ENCODE measurements at regions not wholly inside any gene's neighbourhood (a gene's known extent, or its start where the extent isn't known, plus 50 kb on each side); places are given as distances from the start of the nearest gene placed in this dataset.
A peak's percentile ranks its signal among the peaks of the same experiment; 100 is the strongest.
"Not testable (repeated sequence)": the region's sequence is repeated elsewhere in the genome, so short reads cannot be mapped to it uniquely, and the experiment has no call there.

- DNase-seq (ENCODE audit: low spot score), result no peak
Measured at GRCh38 chr7:32223071-32223650, 153.0 kb upstream of the PDE1C start.

- DNase-seq (ENCODE audit: low spot score), result no peak
Measured at GRCh38 chr7:32222251-32222900, 152.2 kb upstream of the PDE1C start.

- DNase-seq (ENCODE audit: low spot score), result no peak
Measured at GRCh38 chr7:32221736-32222135, 151.5 kb upstream of the PDE1C start.

- no peak for DNase-seq (ENCODE audit: low spot score)
Measured at GRCh38 chr7:32221056-32221455, 150.8 kb upstream of the PDE1C start.

GRCh38 chr7:32219831-32220230 lies 149.6 kb upstream of the PDE1C start:
- not testable (repeated sequence) for DNase-seq (ENCODE audit: low spot score)

- DNase-seq (ENCODE audit: low spot score), result no peak
Measured at GRCh38 chr7:32219416-32219815, 149.2 kb upstream of the PDE1C start.

GRCh38 chr7:32218741-32219288 lies 148.6 kb upstream of the PDE1C start:
- DNase-seq (ENCODE audit: low spot score), result no peak

- no peak for DNase-seq (ENCODE audit: low spot score)
Measured at GRCh38 chr7:32218154-32218467, 147.9 kb upstream of the PDE1C start.

- no peak for DNase-seq (ENCODE audit: low spot score)
Measured at GRCh38 chr7:32217341-32218153, 147.3 kb upstream of the PDE1C start.

- no peak for DNase-seq (ENCODE audit: low spot score)
Measured at GRCh38 chr7:32216759-32217158, 146.6 kb upstream of the PDE1C start.

GRCh38 chr7:32215697-32216096 lies 145.5 kb upstream of the PDE1C start:
- DNase-seq (ENCODE audit: low spot score), result no peak

- DNase-seq (ENCODE audit: low spot score), result no peak
Measured at GRCh38 chr7:32214913-32215312, 144.7 kb upstream of the PDE1C start.

GRCh38 chr7:32212321-32212720 lies 142.1 kb upstream of the PDE1C start:
- DNase-seq (ENCODE audit: low spot score), result no peak

GRCh38 chr7:32206987-32207386 lies 136.8 kb upstream of the PDE1C start:
- no peak for DNase-seq (ENCODE audit: low spot score)

- DNase-seq (ENCODE audit: low spot score), result no peak
Measured at GRCh38 chr7:32206488-32206887, 136.3 kb upstream of the PDE1C start.

GRCh38 chr7:32205298-32205824 lies 135.2 kb upstream of the PDE1C start:
- DNase-seq (ENCODE audit: low spot score), result not testable (repeated sequence)

- peak; percentile 63 for DNase-seq (ENCODE audit: low spot score)
Measured at GRCh38 chr7:32204361-32205018, 134.3 kb upstream of the PDE1C start.

- DNase-seq (ENCODE audit: low spot score), result no peak
Measured at GRCh38 chr7:32200646-32201045, 130.4 kb upstream of the PDE1C start.

GRCh38 chr7:32194537-32194936 lies 124.3 kb upstream of the PDE1C start:
- DNase-seq (ENCODE audit: low spot score), result no peak

GRCh38 chr7:32191305-32191704 lies 121.1 kb upstream of the PDE1C start:
- no peak for DNase-seq (ENCODE audit: low spot score)

- DNase-seq (ENCODE audit: low spot score), result no peak
Measured at GRCh38 chr7:32179567-32179966, 109.4 kb upstream of the PDE1C start.

All from ureter (tissue), 1 donor.